B cell (primary cell): ENCODE measurements at regions not wholly inside any gene's neighbourhood (a gene's known extent, or its start where the extent isn't known, plus 50 kb on each side); places are given as distances from the start of the nearest gene placed in this dataset.

Experiments
- CTCF ChIP-seq: fragments of 200-600 bp; IDR thresholded peaks from one replicate; pipeline ENCODE4 v1.8.0; 2022; ENCODE audit warnings: antibody characterized with exemption, mild to moderate bottlenecking
- EZH2 ChIP-seq: IDR thresholded peaks from 2 replicates; pipeline ENCODE4 v1.6.1; 2012; ENCODE audit warnings: borderline replicate concordance, low read depth, mild to moderate bottlenecking, moderate library complexity, low read length; ENCODE audit not compliant: insufficient read depth, poor library complexity, severe bottlenecking

DNA sequence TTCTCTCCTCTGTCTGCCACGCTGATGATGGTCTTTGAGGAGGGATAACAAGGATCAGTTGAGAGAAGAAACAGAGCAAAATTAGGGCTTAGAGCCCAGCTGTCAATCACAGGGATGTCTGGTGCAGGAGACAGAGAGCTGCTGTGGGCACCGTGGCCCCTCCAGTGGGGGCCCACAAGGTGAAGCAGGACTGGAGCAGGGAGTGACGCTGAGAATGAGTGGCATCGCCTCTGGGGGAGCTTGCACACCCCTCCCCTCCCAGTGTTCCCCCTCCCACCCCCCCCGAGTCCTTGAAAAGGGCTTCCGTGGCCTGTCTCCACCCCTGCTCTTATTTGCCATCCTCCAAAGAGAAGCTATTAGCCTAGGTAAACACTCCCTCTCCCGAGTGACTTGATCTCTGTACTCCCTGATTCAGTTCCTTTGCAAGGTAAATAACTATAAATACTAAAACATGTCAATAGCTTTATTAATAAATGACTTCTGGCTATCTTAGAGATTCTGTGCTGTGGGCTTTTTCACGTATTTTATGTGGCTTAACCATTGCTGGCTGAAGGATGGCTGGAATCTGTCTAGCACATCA is 440.0 kb downstream of the ZNF536 start:
- no peak for TF ChIP-seq CTCF
- TF ChIP-seq EZH2 = no peak
